Right ventricle myocardium inferior (tissue), 1 donor: ENCODE measurements at regions not wholly inside any gene's neighbourhood (a gene's known extent, or its start where the extent isn't known, plus 50 kb on each side); places are given as distances from the start of the nearest gene placed in this dataset.
"Not testable (repeated sequence)": the region's sequence is repeated elsewhere in the genome, so short reads cannot be mapped to it uniquely, and the experiment has no call there.

ENCODE experiments used
- ATAC-seq: fragments of 200-7000 bp; cut with Tn5 transposase; one replicate; pipeline ENCODE4 v1.9.1; 2020; ENCODE audit warnings: mild to moderate bottlenecking, moderate library complexity
- DNase-seq: peaks from one replicate; pipeline ENCODE4 v3.0.0; 2021; ENCODE audit errors: missing footprints
- intact Hi-C: fragments of 100-400 bp; cut with DNase I; formaldehyde crosslinking; loops from one replicate; pipeline ENCODE4 v1.11.0; 2022
- donor health status: DM: no; HTN: yes; CAD: no; lungs with severe emphysema.

DNA sequence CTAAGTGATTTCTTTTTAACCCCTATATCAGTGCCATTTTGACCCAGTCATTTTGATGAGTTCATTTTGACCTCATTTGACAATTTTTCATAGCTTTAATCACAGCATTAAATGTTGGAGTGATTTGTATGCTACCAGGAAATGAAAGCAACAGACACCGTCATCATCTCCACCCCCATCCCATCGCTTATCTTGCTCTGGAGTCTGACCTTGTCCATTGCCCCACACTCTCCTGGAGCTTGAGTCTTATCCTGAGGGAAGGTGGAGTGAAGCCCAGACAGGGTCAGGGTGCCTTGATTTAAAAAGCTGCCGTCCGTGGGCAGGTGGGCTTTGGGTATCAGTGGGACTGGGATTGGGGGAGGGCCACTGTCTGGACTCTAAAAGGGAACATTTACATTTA lies 94.7 kb upstream of the JCAD start:
- intact Hi-C loops: no loop called here
- no peak for ATAC-seq
- DNase-seq: no peak

DNA sequence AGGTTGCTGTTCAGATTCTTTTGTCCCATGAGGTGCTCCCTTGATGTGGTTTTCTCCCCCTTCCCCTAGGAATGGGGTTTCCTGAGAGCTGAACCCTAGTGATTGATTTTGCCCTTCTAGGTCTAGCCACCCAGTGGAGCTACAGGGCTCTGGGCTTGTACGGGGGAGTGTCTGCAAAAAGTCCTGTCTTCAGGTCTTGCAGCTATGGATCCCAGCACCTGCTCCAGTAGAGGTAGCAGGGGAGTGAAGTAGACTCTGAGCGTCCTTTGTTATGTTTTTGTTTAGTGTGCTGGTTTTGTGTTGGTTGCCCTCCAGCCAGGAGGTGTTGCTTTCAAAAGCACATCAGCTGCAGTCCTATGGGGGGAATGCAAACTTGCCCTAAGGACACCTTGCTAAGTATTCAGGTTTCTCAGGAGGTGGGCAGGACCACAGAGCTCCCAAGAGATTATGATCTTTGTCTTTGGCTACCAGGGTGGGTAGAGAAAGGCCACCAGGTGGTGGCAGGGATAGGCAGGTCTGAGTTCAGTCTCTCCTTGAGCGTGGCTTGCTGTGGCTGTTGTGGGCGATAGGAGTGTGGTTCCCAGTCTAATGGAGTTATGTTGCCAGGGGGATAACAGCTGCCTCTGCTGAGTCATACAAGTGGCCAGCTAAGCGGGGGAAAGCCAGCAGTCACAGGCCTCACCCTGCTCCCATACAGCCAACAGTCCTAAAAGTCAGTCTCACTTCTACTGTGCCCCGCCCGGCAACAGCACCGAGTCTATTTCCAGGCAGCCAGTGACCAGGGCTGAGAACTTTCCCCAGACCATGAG lies 92.4 kb upstream of the JCAD start:
- intact Hi-C loops: no loop called here
- ATAC-seq: no peak
- peak; percentile 71 for DNase-seq

DNA sequence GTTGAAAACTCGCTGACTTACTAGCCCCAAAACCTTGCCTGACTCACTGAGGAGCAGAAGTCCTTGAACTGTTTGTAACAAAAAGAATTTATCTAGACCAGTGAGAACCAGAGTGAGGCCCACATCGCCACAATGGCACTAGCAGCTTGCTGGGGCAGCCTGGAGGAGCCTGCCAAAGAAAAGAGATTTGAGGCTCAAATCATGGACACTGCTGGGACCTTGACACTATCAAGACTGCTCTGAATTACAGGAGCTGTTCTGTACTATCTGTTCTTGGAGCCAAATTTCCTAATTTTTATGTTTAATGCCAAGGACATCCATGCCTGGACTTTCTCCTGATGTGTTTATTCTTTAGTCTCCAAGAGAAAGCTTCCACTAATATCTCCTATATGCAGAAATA lies 82.0 kb upstream of the JCAD start:
- DNase-seq (no peak), ATAC-seq (no peak)
- intact Hi-C loops: no loop called here

DNA sequence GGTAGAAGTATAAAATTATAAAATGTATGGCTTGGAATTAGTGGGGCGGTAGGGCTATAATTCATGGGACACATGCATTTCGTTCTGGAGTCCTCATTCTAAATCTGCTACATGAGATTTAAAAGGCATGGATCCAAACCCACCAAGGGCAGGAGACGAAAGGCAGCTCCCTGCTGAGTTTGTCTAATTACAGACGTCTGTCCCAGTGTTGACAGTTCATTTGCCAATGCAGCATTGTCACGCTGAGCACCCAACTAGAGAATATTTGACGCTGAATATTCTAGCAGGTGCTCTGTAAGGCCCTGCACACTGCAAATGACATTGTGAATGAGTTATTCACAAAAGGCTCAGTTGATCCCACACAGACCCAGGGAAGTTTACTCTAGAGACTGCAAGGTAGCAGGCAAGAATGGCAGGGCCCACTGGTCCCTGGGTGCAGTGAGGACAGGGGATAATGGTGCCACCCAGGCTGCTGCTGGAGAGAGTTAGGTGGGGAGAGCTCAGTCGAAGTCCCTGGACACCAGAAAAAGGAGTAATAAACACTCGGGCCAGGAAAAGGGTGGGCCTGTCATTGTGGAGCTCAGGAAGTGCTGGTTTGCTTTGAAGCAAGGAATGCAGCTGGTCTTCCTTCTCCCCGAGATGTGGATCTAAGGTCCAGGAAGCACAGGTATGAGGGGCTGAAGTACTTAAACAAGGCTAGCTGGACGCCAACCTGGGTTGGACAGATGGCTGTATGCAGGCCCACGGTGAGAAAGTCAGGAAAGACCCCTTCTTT lies 75.0 kb upstream of the JCAD start:
- ATAC-seq (no peak), DNase-seq (no peak)
- intact Hi-C loops: no loop called here

DNA sequence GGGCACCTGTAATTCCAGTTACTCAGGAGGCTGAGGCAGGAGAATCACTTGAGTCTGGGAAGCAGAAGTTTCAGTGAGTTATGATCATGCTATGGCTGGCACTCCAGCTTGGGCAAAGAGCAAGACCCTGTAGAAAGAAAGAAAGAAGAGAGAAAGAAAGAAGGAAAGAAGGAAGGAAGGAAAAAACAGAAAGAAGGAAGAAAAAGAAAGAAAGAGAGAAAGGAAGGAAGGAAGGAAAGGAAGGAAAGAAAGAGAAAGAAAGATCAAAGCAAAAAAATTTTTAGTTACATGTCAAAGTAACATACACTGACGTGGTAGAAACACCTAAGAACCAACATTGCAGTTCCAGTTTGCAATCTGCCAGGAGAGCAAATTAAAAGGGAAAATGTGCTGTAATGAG lies 73.8 kb upstream of the JCAD start:
- intact Hi-C loops: no loop called here
- DNase-seq: no peak
- no peak for ATAC-seq

DNA sequence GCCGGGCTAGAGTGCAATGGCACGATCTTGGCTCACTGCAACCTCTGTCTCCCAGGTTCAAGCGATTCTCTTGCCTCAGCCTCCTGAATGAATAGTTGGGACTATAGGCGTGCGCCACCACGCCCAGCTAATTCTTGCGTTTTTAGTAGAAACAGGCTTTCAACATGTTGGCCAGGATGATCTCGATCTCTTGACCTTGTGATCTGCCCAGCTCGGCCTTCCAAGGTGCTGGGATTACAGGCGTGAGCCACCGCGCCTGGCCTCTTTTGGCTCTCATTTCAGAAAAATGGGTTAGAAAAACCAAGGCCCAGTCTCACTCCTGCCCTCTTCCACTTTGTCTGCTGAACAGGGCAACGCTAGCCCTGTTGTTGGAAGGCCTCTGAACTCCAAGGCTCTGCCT lies 72.0 kb upstream of the JCAD start:
- ATAC-seq, DNase-seq, intact Hi-C loops: not testable (repeated sequence)

DNA sequence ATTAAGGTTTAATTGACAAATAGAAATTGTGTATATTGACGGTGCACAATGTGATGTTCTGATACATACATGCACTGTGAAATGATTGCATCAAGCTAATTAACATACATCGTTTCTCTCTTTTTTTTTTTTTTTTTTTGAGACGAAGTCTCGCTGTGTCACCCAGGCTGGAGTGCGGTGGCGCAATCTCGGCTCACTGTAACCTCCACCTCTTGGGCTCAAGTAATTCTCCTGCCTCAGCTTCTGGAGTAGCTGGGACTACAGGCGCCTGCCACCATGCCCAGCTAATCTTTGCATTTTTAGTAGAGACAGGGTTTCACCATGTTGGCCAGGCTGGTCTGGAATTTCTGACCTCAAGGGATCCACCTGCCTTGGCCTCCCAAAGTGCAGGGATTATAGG lies 69.9 kb upstream of the JCAD start:
- DNase-seq, ATAC-seq, intact Hi-C loops: not testable (repeated sequence)

DNA sequence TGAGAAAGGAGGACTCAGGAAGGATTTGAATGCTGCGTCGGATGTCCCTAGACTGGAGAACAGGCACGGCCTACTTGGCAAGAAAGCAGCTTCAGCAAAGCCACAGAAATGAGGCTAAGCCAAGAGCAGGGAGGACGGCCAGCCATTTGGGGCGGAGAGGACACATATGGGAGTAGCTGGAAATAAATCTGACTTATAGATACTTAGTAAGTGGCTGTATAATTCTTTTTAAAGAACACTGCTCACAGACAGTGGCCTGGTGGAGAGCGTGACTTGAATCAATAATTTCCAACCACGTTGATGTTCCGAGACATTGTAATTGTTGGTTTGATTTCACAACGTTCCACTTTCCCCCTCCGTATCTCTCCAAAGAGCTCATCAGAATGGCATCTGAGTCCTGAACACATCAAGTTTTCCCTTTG lies 67.7 kb upstream of the JCAD start:
- DNase-seq (no peak), ATAC-seq (peak; percentile 26)
- intact Hi-C loops: no loop called here

DNA sequence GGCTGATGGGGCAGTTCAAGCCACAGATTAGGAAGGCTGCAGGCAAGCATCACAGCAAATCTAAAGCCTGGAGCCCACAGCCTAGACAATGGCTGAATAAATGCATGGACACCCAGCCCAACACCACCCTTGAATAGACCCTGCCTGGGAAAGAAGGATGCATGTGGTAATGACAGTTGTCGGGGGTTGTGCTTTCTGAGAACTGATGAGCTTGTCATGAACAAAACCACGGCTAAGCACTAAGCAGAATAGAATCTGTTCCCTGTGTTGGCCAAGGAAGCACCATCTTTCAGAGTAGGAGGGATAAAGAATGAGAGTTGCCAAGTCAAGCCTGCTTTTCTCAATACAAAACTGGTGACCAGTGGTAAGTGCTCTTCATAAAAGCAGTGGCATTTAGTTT lies 66.1 kb upstream of the JCAD start:
- intact Hi-C loops: no loop called here
- ATAC-seq (no peak), DNase-seq (no peak)

DNA sequence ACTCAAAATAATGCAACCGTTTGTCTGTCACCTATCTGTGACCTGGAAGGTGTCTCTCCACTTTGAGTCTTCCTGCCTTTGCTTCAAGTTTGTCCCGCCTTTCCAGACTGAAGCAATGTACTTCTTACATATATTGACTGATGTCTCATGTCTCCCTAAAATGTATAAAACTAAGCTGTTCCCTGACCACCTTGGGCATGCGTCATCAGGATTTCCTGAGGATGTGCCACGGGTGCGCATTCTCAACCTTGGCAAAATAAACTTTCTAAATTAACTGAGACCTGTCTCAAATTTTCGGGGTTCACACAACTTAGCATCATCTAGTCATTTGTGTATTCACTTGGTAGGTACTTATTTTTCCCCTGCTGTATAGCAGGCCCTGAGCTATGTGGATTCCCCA lies 65.3 kb upstream of the JCAD start:
- DNase-seq: no peak
- intact Hi-C loops: no loop called here
- ATAC-seq: no peak

DNA sequence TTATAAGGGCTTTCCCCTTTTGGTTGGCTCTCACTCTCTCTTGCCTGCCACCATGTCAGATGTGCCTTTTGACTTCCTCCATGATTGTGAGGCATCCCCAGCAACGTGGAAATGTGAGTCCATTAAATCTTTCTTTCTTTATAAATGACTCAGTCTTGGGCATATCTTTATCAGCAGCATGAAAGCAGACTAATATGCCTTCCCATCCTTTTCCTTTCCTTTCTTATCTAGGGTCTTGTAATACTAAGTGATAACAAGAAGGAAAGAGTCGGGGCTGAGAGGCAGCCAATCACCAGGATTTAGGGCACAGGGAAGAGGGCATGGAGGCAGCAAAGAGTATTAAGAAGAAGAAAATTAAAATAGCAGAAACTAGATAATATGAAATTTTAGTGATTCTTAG lies 62.0 kb upstream of the JCAD start:
- DNase-seq: no peak
- intact Hi-C loops: no loop called here
- ATAC-seq: no peak

DNA sequence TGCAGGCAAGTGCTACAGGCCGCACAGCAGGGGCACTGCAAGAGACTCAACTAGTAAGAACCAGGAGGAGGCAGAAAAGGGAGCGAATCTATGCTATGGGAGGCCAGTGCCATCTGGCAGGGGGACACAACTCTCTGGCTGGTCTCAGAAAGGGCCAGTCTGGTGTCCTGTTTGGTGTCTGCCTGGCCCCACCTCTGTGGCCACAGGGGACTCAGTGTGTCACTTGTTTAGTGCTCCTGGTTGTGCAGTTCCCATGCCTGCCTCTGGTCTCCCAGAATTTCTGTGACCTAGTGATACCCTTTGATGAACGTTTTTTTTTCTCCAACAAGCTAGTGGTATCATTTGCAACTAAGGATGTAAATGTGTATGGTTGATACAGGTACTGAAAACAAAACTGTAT lies 59.2 kb upstream of the JCAD start:
- intact Hi-C loops: no loop called here
- DNase-seq: no peak
- ATAC-seq: no peak

DNA sequence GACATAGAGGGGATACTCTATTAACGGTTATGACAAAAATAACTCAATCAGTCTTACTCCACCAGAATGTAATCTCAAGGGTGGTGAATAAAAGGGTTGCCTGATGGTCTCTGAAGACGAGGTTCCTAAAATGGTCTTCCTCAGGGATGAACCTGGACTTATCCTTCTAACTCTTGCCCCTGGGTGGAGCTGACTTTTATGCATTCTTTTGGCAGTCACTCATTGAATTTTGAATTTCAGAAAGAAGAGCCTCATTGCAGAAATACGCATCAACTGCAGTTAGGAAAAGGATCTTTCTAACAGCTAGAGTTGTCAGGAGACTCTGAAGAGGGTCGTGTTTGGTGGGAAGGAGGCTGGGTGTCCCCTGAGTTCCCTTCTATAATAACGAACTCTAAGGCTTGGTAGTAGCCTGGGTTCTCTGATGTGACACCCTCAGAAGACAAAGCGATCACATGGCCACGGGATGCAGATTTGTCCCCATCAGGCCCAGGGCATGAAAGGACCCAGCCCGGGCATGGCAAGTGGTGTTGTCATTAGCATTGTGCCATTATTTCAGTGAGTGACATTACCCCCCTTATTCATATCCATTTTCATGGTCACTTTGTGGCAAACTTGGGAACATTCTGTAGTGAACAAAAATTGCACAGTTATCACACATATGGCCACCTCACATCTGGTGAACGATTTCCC lies 58.6 kb upstream of the JCAD start:
- intact Hi-C loops: no loop called here
- no peak for ATAC-seq
- no peak for DNase-seq

DNA sequence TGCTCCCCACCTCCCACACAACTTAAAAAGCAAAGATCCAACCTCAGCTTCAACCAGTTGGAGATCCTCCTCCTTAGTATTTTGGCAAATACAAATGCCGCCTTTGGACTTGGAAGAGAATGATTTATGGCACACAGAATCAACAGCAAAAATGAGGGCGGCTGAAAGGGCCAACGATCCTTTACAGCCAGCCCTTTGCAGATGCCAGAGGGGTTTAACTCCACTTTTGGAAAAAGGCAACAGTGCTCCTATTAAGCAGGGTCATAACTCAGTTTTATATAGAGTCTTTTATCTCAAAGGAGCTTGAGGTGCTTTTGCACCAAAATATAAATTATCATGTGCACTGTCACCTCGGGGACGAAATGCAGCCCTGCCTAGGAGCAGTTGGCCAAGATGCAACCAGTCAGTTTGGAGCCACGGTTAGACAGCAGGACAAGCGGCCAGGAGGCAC lies 56.7 kb upstream of the JCAD start:
- intact Hi-C loops: no loop called here
- DNase-seq (no peak), ATAC-seq (no peak)

DNA sequence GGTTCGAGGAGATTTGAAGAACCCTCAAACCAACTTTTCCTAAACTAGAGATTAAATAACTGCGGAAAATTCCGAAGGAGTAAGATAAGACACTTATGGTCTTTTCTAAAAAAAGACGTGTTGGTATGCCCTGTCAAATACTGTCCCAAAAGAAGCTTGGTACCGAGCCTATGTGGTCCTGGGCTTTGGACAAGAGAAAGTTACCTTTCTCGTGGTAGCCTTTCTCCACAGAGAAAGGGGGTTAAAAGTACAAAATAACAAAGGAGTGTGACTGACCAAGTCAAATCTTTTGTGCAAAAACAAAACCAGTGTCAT lies 56.2 kb upstream of the JCAD start:
- no peak for ATAC-seq
- DNase-seq: no peak
- intact Hi-C loops: no loop called here

DNA sequence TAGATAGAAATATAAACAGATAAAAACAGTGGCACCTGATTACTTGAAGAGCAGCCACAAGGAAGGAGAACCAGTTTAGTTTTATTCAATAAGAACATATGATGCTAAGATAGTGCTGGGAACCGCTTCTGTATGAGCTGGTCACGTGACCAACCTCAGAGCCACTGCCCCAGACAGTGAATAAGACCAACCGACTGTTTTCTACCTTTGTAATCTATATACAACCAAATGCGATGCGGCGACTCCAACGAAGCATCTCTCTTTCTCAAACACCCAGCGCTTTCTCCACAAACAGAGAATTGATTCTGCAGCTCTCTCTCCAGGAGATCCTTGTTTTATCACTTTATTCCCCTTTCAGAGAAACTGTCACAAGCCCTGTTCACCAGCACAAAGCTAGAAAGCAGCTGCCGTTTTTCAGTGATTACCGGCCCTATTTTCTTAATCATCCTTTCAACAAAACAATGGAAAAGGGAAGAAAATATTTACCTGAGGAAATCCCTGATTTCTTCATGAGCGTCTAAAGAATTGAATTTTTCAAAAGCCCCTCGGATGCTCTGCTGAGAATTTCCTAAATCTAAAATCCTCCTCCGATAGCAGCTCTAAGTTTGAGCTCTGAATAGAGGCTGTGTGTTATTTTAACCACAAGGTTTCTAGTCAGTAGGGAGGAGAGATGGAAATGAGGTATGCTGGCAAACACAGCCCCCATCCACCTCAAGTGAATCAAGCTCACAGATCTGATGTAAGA lies 55.7 kb upstream of the JCAD start:
- ATAC-seq: no peak
- intact Hi-C loops: no loop called here
- no peak for DNase-seq

DNA sequence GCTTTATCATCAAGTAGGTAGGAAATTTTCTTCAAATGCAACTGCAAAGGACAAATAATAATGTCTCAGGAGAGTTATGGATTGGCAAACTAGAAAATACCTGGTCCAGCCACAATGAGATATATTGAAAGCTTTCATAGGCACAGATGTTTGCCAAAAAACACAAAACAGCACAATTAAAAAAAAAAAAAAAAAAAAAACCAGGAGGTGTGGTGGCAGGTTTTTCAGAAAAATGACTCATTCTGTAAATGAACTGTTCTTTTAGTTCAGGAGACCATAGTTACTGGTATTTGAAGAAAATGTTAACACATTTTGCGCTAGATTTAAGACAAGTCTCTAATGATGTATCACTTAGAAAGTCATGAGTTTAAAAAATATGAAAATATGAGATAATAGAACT lies 55.0 kb upstream of the JCAD start:
- intact Hi-C loops: no loop called here
- ATAC-seq (no peak), DNase-seq (no peak)

DNA sequence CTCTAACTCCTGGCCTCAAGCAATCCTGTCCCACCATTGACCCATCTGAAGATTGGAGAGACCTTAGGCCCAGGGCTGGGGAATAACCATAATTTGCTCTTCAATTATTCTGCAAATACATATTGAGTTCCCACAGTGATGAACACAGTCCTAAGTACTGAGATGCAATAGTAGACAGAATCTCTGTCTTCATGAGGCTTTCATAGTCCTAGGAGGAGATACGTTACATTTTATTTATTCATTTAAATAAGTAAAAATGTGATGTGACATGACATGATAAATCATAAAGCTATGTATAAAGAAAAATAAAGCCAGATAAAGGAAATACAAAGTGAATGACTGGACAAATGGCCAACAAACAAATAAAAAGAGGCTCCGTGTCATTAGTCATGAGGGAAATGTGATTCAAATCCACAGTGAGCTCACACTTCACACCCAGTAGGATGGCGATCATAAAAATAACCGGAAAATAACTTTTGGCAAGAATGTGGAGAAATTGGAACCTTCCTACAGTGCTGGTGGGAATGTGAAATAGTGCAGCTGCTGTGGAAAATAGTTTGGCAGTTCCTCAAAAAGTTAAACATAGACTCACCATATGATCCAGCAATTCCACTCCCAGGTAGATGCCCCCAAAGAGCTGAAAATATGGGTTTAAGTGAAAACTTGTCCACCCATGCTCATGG lies 52.1 kb upstream of the JCAD start:
- ATAC-seq: no peak

More for the DNA sequence above, 52.1 kb upstream of the JCAD start:
- intact Hi-C loops: no loop called here
- DNase-seq: no peak
